ENCODE measurements at regions not wholly inside any gene's neighbourhood (a gene's known extent, or its start where the extent isn't known, plus 50 kb on each side); places are given as distances from the start of the nearest gene placed in this dataset.

GRCh38 chr6:3584606-3585005 is 127.8 kb upstream of the SLC22A23 start:
- no peak for DNase-seq (ENCODE audit: low read depth)
- H3K4me3 ChIP-seq (ENCODE audit: low read depth, low read length) = no peak overlapping the region
- TF ChIP-seq CTCF (IDR thresholded peaks at IDR 0.05; ENCODE audit: control insufficient read depth, extremely low read depth, insufficient read depth) = no peak

DNA sequence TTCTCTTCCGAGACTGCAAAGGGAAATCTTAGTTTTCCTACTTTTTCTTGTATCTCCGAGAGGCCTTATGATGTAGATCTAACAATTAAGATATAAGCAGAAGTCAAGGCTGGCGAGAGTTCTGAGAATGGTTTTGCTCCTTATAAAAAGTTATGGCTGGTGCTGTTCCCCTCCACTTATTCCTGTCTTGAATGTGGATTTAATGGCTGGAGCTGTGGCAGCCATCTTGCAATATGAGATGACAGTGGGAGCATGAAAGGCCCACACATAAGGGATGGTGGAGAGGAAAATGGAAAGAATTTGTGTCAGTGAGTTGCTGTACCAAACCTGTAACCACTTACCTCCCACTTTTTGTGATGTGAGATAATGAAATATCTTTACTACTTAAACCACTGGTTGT is 124.6 kb upstream of the SLC22A23 start:
- no peak for TF ChIP-seq CTCF (IDR thresholded peaks at IDR 0.05; ENCODE audit: control insufficient read depth, extremely low read depth, insufficient read depth)
- H3K4me3 ChIP-seq (ENCODE audit: low read depth, low read length) = no peak overlapping the region
- DNase-seq (ENCODE audit: low read depth) = no peak

GRCh38 chr6:3579652-3580175 is 122.9 kb upstream of the SLC22A23 start:
- DNase-seq (ENCODE audit: low read depth) = no peak
- H3K4me3 ChIP-seq (ENCODE audit: low read depth, low read length) = no peak overlapping the region
- no peak for TF ChIP-seq CTCF (IDR thresholded peaks at IDR 0.05; ENCODE audit: control insufficient read depth, extremely low read depth, insufficient read depth)

DNA sequence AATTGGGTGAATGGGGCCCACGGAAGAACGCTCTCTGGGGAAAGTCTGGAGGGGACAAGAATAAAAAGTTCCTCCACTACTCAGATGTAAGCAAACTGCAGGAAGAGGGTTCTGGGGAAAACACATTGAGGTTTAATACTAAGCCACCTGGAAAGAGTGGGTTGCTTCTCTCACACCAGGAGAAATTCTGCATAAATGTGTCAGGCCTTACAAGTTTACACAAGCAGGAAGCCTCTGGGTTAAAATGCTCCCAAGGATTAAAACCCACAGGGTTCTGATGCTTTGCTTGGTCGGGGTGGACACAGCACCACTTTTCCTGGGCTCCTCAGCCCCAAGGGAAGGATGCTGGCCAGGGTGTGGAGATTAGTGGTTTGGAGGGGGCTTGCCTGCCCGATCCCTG is 122.1 kb upstream of the SLC22A23 start:
- no peak for TF ChIP-seq CTCF (IDR thresholded peaks at IDR 0.05; ENCODE audit: control insufficient read depth, extremely low read depth, insufficient read depth)
- H3K4me3 ChIP-seq (ENCODE audit: low read depth, low read length) = no peak overlapping the region
- DNase-seq (ENCODE audit: low read depth) = no peak

- no peak overlapping the region for H3K4me3 ChIP-seq (ENCODE audit: low read depth, low read length)
- no peak for TF ChIP-seq CTCF (IDR thresholded peaks at IDR 0.05; ENCODE audit: control insufficient read depth, extremely low read depth, insufficient read depth)
- DNase-seq (ENCODE audit: low read depth) = no peak
These were observed 120.7 kb upstream of the SLC22A23 start for GRCh38 chr6:3577517-3577916.

GRCh38 chr6:3575701-3576100 is 118.9 kb upstream of the SLC22A23 start:
- DNase-seq (ENCODE audit: low read depth) = no peak
- no peak overlapping the region for H3K4me3 ChIP-seq (ENCODE audit: low read depth, low read length)
- no peak for TF ChIP-seq CTCF (IDR thresholded peaks at IDR 0.05; ENCODE audit: control insufficient read depth, extremely low read depth, insufficient read depth)

- no peak for TF ChIP-seq CTCF (IDR thresholded peaks at IDR 0.05; ENCODE audit: control insufficient read depth, extremely low read depth, insufficient read depth)
- no peak overlapping the region for H3K4me3 ChIP-seq (ENCODE audit: low read depth, low read length)
- DNase-seq (ENCODE audit: low read depth) = no peak
These were observed 118.3 kb upstream of the SLC22A23 start for GRCh38 chr6:3575166-3575565.
